ENCODE measurements at regions not wholly inside any gene's neighbourhood (a gene's known extent, or its start where the extent isn't known, plus 50 kb on each side); places are given as distances from the start of the nearest gene placed in this dataset.

DNA sequence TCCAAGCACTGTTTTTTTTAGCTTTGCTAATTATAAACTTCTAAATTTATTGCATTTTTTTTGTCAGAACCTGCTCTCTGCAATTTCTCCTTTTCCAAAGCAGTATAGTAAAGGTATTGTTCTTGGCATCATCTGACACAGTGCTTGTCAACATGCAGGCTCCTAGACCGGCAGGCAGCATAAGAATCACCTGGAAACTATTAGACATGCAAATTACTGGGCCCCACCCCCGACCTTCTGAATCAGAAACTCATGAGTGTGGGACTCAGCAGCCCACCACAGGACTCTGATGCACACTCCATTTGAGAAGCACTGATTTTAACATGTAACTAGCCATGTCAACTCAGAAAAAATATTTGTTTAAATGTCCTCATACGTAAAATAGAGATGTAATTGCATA is 551.1 kb upstream of the CELF4 start:
- Histone ChIP-seq H3K36me3 (no peaks in the 10 kb centered on the region), H3K4me1 (no peaks in the 10 kb centered on the region), H3K27ac (no peak overlapping the region), H3K27me3 (replicated peaks in 1 of 7) (no peaks in the 10 kb centered on the region), H3K4me3 (no peak overlapping the region), H3K9me3 (peaks cover 0 to 6% (median 0%) of the 10 kb centered on the region in 8 donors)
- no peak for DNase-seq
- TF ChIP-seq POLR2A (IDR thresholded peaks at IDR 0.05) (no peak), POLR2AphosphoS5 (IDR thresholded peaks at IDR 0.05) (no peak)
- TF ChIP-seq, protein P1, sequence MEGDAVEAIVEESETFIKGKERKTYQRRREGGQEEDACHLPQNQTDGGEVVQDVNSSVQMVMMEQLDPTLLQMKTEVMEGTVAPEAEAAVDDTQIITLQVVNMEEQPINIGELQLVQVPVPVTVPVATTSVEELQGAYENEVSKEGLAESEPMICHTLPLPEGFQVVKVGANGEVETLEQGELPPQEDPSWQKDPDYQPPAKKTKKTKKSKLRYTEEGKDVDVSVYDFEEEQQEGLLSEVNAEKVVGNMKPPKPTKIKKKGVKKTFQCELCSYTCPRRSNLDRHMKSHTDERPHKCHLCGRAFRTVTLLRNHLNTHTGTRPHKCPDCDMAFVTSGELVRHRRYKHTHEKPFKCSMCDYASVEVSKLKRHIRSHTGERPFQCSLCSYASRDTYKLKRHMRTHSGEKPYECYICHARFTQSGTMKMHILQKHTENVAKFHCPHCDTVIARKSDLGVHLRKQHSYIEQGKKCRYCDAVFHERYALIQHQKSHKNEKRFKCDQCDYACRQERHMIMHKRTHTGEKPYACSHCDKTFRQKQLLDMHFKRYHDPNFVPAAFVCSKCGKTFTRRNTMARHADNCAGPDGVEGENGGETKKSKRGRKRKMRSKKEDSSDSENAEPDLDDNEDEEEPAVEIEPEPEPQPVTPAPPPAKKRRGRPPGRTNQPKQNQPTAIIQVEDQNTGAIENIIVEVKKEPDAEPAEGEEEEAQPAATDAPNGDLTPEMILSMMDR (IDR thresholded peaks at IDR 0.05 in 8 of 11, conservative IDR thresholded peaks at IDR 0.05 in 3 of 11), result no peak
- intact Hi-C loops (cut with DNase I; ENCODE audit: low total_unique reads), result no loop called here
- 62 to 80% (median 66%) methylated on average over 3 of the region's 3 CpGs for WGBS, 5 donors

DNA sequence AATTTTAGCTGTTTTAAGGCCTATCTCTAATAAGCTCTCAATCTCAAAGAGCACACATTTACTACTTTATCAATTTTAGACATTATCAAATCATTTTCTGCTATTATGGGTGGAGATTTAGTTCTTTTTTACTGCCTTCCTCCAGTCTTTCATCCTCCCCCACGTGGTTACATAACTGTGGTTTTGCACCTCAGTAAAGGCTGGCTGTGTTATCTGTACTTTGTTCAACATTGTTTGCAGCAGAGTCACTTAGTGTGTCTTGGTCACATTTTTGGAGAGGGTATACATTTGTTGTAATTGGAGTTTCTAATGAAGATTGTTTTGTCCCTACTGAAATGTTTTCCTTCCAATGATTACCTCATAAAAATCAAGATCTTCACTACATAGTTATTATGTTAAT is 549.6 kb upstream of the CELF4 start:
- intact Hi-C loops (cut with DNase I; ENCODE audit: low total_unique reads), result no loop called here
- peaks cover 0 to 15% (median 2%) of the 10 kb centered on the region in 8 donors for H3K9me3 ChIP-seq
- no peaks in the 10 kb centered on the region for H3K36me3 ChIP-seq
- no peak overlapping the region for H3K27ac ChIP-seq
- 10 to 26% (median 16%) methylated on average over 1 of the region's 1 CpG for WGBS, 5 donors
- no peak for DNase-seq
- no peak for TF ChIP-seq POLR2A (IDR thresholded peaks at IDR 0.05)
- TF ChIP-seq, protein P1 (IDR thresholded peaks at IDR 0.05 in 8 of 11, conservative IDR thresholded peaks at IDR 0.05 in 3 of 11), result no peak
- TF ChIP-seq POLR2AphosphoS5 (IDR thresholded peaks at IDR 0.05), result no peak
- no peaks in the 10 kb centered on the region for H3K4me1 ChIP-seq
- H3K27me3 ChIP-seq (replicated peaks in 1 of 7), result no peaks in the 10 kb centered on the region
- no peak overlapping the region for H3K4me3 ChIP-seq

DNA sequence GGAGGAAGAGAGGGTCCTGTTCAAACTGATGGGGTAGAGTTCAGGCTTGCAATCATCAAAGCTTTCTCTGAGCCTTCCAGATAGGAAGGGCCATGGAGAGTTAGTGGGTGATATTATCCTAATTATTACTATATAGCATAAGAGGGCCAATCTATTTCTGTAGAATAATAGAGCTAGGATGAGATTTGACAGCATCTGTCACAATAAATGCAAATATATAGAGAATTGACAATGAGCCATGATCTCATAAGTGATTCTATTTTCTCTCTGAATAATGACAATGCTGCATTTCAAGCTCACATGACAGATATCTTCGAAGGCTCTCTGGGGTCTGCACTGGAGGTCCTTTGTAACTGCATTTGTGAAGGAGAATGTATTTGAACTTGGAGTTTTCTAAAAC is 521.9 kb upstream of the CELF4 start:
- no peak for TF ChIP-seq POLR2A (IDR thresholded peaks at IDR 0.05)
- no peak for TF ChIP-seq POLR2AphosphoS5 (IDR thresholded peaks at IDR 0.05)
- TF ChIP-seq, protein P1 (IDR thresholded peaks at IDR 0.05 in 8 of 11, conservative IDR thresholded peaks at IDR 0.05 in 3 of 11), result no peak
- Histone ChIP-seq H3K9me3 (no peaks in the 10 kb centered on the region), H3K4me3 (no peak overlapping the region), H3K4me1 (no peaks in the 10 kb centered on the region), H3K27me3 (replicated peaks in 1 of 7) (no peaks in the 10 kb centered on the region), H3K27ac (no peak overlapping the region), H3K36me3 (no peaks in the 10 kb centered on the region)
- intact Hi-C loops (cut with DNase I; ENCODE audit: low total_unique reads), result no loop called here
- WGBS, 5 donors, result 65 to 77% (median 67%) methylated on average over 1 of the region's 1 CpG
- no peak for DNase-seq

DNA sequence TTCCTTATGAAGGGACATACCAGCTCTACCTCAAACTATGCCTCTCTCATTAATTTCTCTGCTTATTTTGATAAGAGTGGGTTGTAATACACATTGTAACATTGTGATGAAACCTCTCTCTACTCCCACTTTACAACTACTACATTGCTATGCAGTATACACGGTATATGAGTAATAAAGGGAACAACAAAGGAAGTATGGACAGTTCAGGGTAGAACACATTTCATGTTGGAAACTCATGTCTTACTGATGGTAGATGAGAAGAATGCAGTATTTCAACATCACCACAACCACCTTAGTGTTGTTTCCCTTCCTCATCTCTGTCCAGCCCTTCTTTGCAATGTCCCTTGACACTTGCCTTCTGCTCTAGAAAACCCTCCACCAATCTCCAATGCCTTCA is 515.9 kb upstream of the CELF4 start:
- no peaks in the 10 kb centered on the region for H3K27me3 ChIP-seq (replicated peaks in 1 of 7)
- TF ChIP-seq POLR2A (IDR thresholded peaks at IDR 0.05) (no peak), POLR2AphosphoS5 (IDR thresholded peaks at IDR 0.05) (no peak)
- TF ChIP-seq, protein P1 (IDR thresholded peaks at IDR 0.05 in 8 of 11, conservative IDR thresholded peaks at IDR 0.05 in 3 of 11), result no peak
- no peaks in the 10 kb centered on the region for H3K36me3 ChIP-seq
- DNase-seq, result no peak
- WGBS, 5 donors, result 40 to 94% (median 82%) methylated on average over 1 of the region's 1 CpG
- no peak overlapping the region for H3K4me3 ChIP-seq
- intact Hi-C loops (cut with DNase I; ENCODE audit: low total_unique reads), result no loop called here
- peaks cover 0 to 15% (median 0%) of the 10 kb centered on the region in 8 donors for H3K9me3 ChIP-seq
- H3K27ac ChIP-seq, result no peak overlapping the region
- no peaks in the 10 kb centered on the region for H3K4me1 ChIP-seq
